GM12872 (cell line): ENCODE measurements at regions not wholly inside any gene's neighbourhood (a gene's known extent, or its start where the extent isn't known, plus 50 kb on each side); places are given as distances from the start of the nearest gene placed in this dataset.

Experiments
- TF ChIP-seq, protein P1 (sequence below): IDR thresholded peaks from 3 replicates; pipeline ENCODE4 v1.5.1; 2011; ENCODE audit warnings: low read depth, mild to moderate bottlenecking, low read length, moderate library complexity; ENCODE audit not compliant: insufficient read depth

DNA sequence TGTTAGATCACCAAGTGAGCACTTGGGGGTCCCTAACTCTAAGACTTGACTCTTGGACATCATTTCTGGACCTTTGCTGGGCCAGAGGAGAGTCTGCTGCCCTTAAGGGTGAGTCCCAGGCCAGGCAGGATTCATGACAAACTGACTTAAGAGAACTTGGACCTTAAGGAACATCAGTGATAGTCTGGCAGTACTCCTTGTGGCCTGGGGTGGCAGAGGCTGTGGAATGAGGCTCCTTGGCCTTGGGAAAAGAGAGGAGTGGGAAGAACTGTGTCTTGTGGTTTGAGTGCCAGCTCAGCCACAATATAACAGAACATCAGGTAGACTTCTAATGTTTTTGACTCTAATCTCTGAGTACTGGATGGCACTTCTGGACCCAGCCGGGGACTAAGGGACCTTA lies 478.7 kb downstream of the MEI4 start:
- TF ChIP-seq, protein P1, sequence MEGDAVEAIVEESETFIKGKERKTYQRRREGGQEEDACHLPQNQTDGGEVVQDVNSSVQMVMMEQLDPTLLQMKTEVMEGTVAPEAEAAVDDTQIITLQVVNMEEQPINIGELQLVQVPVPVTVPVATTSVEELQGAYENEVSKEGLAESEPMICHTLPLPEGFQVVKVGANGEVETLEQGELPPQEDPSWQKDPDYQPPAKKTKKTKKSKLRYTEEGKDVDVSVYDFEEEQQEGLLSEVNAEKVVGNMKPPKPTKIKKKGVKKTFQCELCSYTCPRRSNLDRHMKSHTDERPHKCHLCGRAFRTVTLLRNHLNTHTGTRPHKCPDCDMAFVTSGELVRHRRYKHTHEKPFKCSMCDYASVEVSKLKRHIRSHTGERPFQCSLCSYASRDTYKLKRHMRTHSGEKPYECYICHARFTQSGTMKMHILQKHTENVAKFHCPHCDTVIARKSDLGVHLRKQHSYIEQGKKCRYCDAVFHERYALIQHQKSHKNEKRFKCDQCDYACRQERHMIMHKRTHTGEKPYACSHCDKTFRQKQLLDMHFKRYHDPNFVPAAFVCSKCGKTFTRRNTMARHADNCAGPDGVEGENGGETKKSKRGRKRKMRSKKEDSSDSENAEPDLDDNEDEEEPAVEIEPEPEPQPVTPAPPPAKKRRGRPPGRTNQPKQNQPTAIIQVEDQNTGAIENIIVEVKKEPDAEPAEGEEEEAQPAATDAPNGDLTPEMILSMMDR: no peak

DNA sequence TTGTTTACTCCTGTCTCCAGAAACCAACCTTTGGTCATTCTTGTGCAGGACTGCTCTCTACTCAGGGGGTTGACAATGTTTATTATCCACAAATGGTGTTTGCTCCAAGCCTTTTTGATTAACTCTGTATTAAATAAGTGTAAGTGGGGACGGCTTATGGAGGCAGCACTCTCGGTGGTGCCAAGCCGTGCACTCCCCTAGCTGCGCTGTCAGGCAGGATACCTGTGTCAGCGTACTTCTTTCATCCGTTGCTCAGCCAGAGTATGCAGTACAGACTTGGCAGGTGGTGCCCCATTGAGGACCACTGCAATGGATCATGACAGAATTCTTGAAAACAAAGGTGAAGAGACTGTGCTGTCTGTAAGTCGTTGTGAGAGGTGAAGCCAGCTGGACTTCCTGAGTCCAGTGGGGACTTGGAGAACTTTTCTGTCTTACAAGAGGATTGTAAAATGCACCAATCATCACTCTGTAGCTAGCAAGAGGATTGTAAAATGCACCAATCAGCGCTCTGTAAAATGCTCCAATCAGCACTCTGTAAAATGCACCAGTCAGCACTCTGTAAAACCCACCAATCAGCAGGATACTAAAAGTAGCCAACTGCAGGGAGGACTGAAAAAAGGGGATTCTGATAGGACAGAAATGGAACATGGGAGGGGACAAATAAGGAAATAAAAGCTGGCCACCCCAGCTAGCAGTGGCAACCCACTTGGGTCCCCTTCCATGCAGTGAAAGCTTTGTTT lies 480.0 kb downstream of the MEI4 start:
- TF ChIP-seq, protein P1: no peak

DNA sequence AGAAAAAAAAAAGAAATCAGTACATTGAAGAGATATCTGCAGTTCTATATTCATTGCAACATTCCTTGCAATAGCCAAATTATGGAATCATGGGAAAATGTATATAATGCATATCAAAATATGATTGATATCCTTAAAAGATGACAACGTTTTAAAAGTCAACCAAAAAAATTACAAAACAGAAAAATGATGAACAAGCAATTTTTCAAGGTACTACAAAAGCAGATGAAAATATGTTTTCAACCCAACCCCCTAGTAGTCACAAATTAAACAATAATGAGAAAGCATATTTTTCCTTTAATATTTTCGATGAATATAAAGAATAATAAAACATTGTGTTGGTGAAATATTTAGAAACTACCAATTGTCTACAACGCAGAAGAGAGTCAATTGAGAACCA lies 497.6 kb downstream of the MEI4 start:
- TF ChIP-seq, protein P1: no peak

DNA sequence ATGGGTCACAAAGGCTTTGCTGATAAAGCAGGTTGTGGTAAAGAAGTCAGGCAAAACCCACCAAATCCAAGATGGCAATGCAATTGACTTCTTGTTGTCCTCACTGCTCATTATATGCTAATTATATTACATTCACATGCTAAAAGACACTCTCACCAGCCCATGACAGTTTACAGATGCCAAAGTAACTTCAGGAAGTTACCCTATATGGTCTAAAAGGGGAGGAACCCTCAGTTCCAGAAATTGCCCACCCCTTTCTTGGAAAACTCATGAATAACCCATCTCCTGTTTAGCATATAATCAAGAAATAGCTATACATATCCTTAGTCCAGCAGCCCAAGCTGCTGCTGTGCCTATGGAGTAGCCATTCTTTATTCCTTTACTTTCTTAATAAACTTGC lies 501.1 kb downstream of the MEI4 start:
- TF ChIP-seq, protein P1: no peak

DNA sequence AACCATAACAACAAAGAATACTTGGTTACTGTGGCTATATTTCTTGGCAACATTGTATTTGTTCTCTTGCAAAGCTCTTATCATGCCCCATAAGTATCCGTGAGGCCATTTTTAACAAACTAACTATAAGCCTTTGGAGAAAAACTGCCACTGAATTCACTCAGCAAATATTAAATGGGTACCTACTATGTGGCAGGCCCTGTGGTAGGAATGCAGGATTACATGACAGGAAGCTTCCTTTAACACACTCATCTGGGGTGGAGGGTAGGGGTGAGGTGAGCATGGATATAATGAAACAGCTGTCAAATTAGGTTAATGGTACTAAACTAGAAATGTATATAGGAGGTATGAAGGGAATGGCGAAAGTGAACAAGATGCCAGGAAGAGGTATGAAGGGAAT lies 504.8 kb downstream of the MEI4 start:
- TF ChIP-seq, protein P1: no peak

DNA sequence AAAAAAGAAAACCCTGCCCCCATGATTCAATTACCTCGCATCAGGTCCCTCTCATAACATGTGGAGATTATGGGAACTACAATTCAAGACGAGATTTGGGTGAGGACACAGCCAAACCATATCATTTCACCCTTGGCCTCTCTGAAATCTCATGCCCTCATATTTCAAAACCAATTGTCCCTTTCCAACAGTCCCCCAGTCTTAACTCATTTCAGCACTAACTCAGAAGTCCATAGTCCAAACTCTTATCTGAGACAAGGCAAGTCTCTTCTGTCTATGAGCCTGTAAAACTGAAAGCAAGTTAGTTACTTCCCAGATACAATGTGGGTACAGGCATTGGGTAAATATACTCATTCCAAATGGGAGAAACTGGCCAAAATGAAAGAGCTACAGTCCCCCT lies 536.1 kb downstream of the MEI4 start:
- TF ChIP-seq, protein P1: no peak

DNA sequence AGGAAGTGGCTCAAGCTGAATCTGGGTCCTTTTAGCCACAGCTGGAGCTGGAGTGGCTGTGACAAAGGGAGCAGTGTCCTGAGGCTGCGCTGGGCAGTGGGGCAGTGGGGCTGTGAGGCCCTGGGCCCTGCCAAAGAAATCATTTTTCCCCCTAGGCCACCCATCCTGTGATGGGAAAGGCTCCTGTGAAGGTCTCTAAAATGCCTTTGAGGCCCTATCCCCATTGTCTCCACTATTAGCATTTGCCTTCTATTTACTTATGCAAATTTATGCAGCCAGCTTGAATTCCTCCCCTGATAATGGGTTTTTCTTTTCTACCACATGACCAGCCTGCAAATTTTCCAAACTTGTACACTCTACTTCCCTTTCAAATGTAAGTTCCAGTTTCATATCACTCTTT lies 539.2 kb downstream of the MEI4 start:
- TF ChIP-seq, protein P1: no peak
